Lung (tissue), 11 donors: ENCODE measurements at regions not wholly inside any gene's neighbourhood (a gene's known extent, or its start where the extent isn't known, plus 50 kb on each side); places are given as distances from the start of the nearest gene placed in this dataset.

Source experiments
- ATAC-seq: fragments of 200-7000 bp; cut with Tn5 transposase; one replicate; pipeline ENCODE4 v1.9.1; 2020; ENCODE audit warnings: moderate number of reproducible peaks; ENCODE audit not compliant: insufficient read depth, low FRiP score
- DNase-seq, 3 donors: peaks; one replicate each; pipeline ENCODE4 v3.0.0-alpha.2; 2013 to 2017
- H3K27ac ChIP-seq, 2 donors: one replicate each; pipeline ENCODE4 v1.5.1; 2013; ENCODE audit warnings: mild to moderate bottlenecking in 2 of 2, moderate library complexity in 2 of 2, control low read depth in 1 of 2, inconsistent platforms in 1 of 2, low read depth in 1 of 2, low read length in 1 of 2
- H3K27me3 ChIP-seq, 3 donors: one replicate each; pipeline ENCODE4 v1.5.1; 2013; ENCODE audit warnings: low read length in 2 of 3; ENCODE audit not compliant: control insufficient read depth in 3 of 3, insufficient read depth in 3 of 3
- H3K36me3 ChIP-seq, 4 donors: one replicate each; pipeline ENCODE4 v1.5.1; 2013; ENCODE audit warnings: low read length in 4 of 4, mild to moderate bottlenecking in 1 of 4, moderate library complexity in 1 of 4; ENCODE audit not compliant: control insufficient read depth in 4 of 4, insufficient read depth in 4 of 4
- H3K4me1 ChIP-seq, 5 donors: one replicate each; pipeline ENCODE4 v1.5.1; 2013; ENCODE audit warnings: low read length in 5 of 5, mild to moderate bottlenecking in 2 of 5, moderate library complexity in 1 of 5; ENCODE audit not compliant: control insufficient read depth in 5 of 5, insufficient read depth in 5 of 5
- H3K4me3 ChIP-seq: one replicate; pipeline ENCODE4 v1.5.1; 2013; ENCODE audit warnings: mild to moderate bottlenecking, control low read depth, moderate library complexity
- H3K9ac ChIP-seq, 2 donors: one replicate each; pipeline ENCODE4 v1.5.1; 2013; ENCODE audit warnings: low read length in 2 of 2, control low read depth in 1 of 2; ENCODE audit not compliant: insufficient read depth in 1 of 2
- H3K9me3 ChIP-seq, 4 donors: one replicate each; pipeline ENCODE4 v1.5.1; 2013; ENCODE audit warnings: low read length in 3 of 4, mild to moderate bottlenecking in 1 of 4, moderate library complexity in 1 of 4; ENCODE audit not compliant: control insufficient read depth in 4 of 4, insufficient read depth in 3 of 4
- WGBS, 2 donors: extraction: QIAGEN DNeasy Blood & Tissue Kit; methylation state at CpG; one replicate each; pipeline ENCODE4 v1.1.7; 2013; 5-methylcytosine and 5-hydroxymethylcytosine counted together
- TF ChIP-seq, protein P1 (sequence below): IDR thresholded peaks from 2 replicates; pipeline ENCODE4 v1.5.1; 2012; ENCODE audit warnings: mild to moderate bottlenecking; ENCODE audit errors: control extremely low read depth, extremely low read depth
- donor health status: control.
- donor health status: control.
- donor health status: Bipolar disorder and iron deficiency.
- donor health status: healthy.
- donor health status: DM: yes; HTN: yes; CAD: no.

- no peak overlapping the region for H3K4me3 ChIP-seq
- ATAC-seq (no peak), DNase-seq (no peak)
- TF ChIP-seq, protein P1, sequence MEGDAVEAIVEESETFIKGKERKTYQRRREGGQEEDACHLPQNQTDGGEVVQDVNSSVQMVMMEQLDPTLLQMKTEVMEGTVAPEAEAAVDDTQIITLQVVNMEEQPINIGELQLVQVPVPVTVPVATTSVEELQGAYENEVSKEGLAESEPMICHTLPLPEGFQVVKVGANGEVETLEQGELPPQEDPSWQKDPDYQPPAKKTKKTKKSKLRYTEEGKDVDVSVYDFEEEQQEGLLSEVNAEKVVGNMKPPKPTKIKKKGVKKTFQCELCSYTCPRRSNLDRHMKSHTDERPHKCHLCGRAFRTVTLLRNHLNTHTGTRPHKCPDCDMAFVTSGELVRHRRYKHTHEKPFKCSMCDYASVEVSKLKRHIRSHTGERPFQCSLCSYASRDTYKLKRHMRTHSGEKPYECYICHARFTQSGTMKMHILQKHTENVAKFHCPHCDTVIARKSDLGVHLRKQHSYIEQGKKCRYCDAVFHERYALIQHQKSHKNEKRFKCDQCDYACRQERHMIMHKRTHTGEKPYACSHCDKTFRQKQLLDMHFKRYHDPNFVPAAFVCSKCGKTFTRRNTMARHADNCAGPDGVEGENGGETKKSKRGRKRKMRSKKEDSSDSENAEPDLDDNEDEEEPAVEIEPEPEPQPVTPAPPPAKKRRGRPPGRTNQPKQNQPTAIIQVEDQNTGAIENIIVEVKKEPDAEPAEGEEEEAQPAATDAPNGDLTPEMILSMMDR: no peak
- H3K9ac ChIP-seq: no peak overlapping the region
- H3K36me3 ChIP-seq: no peaks in the 10 kb centered on the region
- no peaks in the 10 kb centered on the region for H3K4me1 ChIP-seq
- peaks cover 0 to 2% (median 0%) of the 10 kb centered on the region in 4 donors for H3K9me3 ChIP-seq
- H3K27ac ChIP-seq: no peak overlapping the region
- peaks cover 0 to 14% (median 2%) of the 10 kb centered on the region in 3 donors for H3K27me3 ChIP-seq
Observed at GRCh38 chrX:116236666-116237065, 66.1 kb downstream of the AGTR2 start.

DNA sequence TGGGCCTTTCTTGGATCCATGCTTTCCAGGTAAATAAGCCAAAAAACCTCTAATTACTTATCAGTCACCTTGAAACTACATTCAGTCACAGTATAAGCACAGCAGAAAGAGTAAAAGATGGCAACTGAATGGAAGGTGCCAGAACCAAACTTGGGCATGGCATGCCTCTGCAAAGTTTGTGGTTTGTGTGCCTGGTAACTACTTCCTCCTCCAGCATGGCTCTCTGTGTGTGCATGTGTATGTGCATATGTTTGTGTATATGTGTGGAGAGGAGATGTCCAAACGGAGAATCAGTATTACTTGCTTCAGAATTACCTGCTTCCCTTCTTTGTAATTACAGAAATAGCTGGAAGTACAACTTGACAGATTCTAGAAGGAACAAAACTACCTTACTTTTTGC, 67.5 kb downstream of the AGTR2 start:
- H3K27me3 ChIP-seq: peaks cover 0 to 15% (median 2%) of the 10 kb centered on the region in 3 donors
- H3K36me3 ChIP-seq: no peaks in the 10 kb centered on the region
- 53% methylated on average over 1 of the region's 1 CpG for WGBS, 2 donors
- ATAC-seq (no peak), DNase-seq (no peak)
- H3K4me1 ChIP-seq: no peaks in the 10 kb centered on the region
- H3K4me3 ChIP-seq: no peak overlapping the region
- H3K9ac ChIP-seq: no peak overlapping the region
- H3K9me3 ChIP-seq: peaks cover 0 to 4% (median 1%) of the 10 kb centered on the region in 4 donors
- no peak overlapping the region for H3K27ac ChIP-seq
- TF ChIP-seq, protein P1: no peak

GRCh38 chrX:116238567-116239255, 68.2 kb downstream of the AGTR2 start:
- 80 to 92% methylated on average over 2 of the region's 2 CpGs for WGBS, 2 donors
- TF ChIP-seq, protein P1: no peak
- no peaks in the 10 kb centered on the region for H3K4me1 ChIP-seq
- H3K36me3 ChIP-seq: no peaks in the 10 kb centered on the region
- no peak overlapping the region for H3K27ac ChIP-seq
- ATAC-seq (no peak), DNase-seq (no peak)
- peaks cover 0 to 5% (median 2%) of the 10 kb centered on the region in 4 donors for H3K9me3 ChIP-seq
- H3K9ac ChIP-seq: no peak overlapping the region
- peaks cover 0 to 14% (median 2%) of the 10 kb centered on the region in 3 donors for H3K27me3 ChIP-seq
- no peak overlapping the region for H3K4me3 ChIP-seq
